OCI-LY7 (cell line): ENCODE measurements at regions not wholly inside any gene's neighbourhood (a gene's known extent, or its start where the extent isn't known, plus 50 kb on each side); places are given as distances from the start of the nearest gene placed in this dataset.

Experiments
- BruUV-seq: library from RNA; stranded (reverse); fragments of 400-500 nt; replicated peaks from 2 replicates; lab custom pipeline; 2021; lab: Mats Ljungman, UMichigan
- CTCF ChIA-PET: fragments of 300-600 bp; sonication (Branson Sonifier 250); formaldehyde crosslinking; loops from one replicate; lab custom pipeline; 2022; ENCODE audit warnings: antibody characterized with exemption; ENCODE audit not compliant: unreplicated experiment; lab: Charles Lee
- POLR2A ChIA-PET: fragments of 300-600 bp; sonication (Branson Sonifier 250); formaldehyde crosslinking; loops from one replicate; lab custom pipeline; 2022; ENCODE audit warnings: antibody characterized with exemption; lab: Charles Lee
- DNase-seq: peaks from one replicate; pipeline ENCODE4 v3.0.0-alpha.2; 2015; ENCODE audit warnings: low spot score
- H2AFZ ChIP-seq: fragments of 200-600 bp; sonication (generic), shearing (Covaris generic); 2 replicates; pipeline ENCODE4 v1.6.1; 2014; ENCODE audit warnings: mild to moderate bottlenecking, antibody characterized with exemption, low read length, moderate library complexity
- H3K27ac ChIP-seq: fragments of 200-600 bp; sonication (generic); 2 replicates; pipeline ENCODE4 v1.5.1; 2014; ENCODE audit warnings: mixed run types, low read depth, mild to moderate bottlenecking, moderate library complexity, low read length, inconsistent platforms; ENCODE audit not compliant: poor library complexity, severe bottlenecking
- H3K36me3 ChIP-seq: fragments of 200-600 bp; sonication (generic); 2 replicates; pipeline ENCODE4 v1.6.1; 2014; ENCODE audit warnings: mild to moderate bottlenecking, antibody characterized with exemption, low read length, moderate library complexity, mixed read lengths; ENCODE audit not compliant: insufficient read depth
- H3K4me1 ChIP-seq: fragments of 200-600 bp; sonication (generic); 2 replicates; pipeline ENCODE4 v1.5.1; 2014; ENCODE audit warnings: mild to moderate bottlenecking, low read length; ENCODE audit not compliant: insufficient read depth, poor library complexity, severe bottlenecking
- H3K4me2 ChIP-seq: fragments of 200-600 bp; sonication (generic); 2 replicates; pipeline ENCODE4 v1.6.1; 2014; ENCODE audit warnings: mild to moderate bottlenecking, low read length
- H3K4me3 ChIP-seq: fragments of 200-600 bp; sonication (generic); 2 replicates; pipeline ENCODE4 v1.5.1; 2014; ENCODE audit warnings: mild to moderate bottlenecking, low read depth, low read length; ENCODE audit not compliant: poor library complexity, severe bottlenecking
- H3K79me2 ChIP-seq: fragments of 200-600 bp; sonication (generic); 2 replicates; pipeline ENCODE4 v1.6.1; 2016; ENCODE audit warnings: low read depth, mild to moderate bottlenecking, low read length, moderate library complexity, mixed read lengths; ENCODE audit not compliant: insufficient read depth
- H3K9me2 ChIP-seq: fragments of 200-600 bp; sonication (generic); 2 replicates; pipeline ENCODE4 v1.6.1; 2016; ENCODE audit warnings: mild to moderate bottlenecking, low read length, mixed read lengths; ENCODE audit not compliant: insufficient read depth
- H3K9me3 ChIP-seq: fragments of 200-600 bp; sonication (generic); 2 replicates; pipeline ENCODE4 v1.6.1; 2014; ENCODE audit warnings: mild to moderate bottlenecking, mixed run types, low read length, mixed read lengths
- H4K20me1 ChIP-seq: fragments of 200-600 bp; sonication (generic); 2 replicates; pipeline ENCODE4 v1.6.1; 2014; ENCODE audit warnings: mild to moderate bottlenecking, antibody characterized with exemption, low read length, moderate library complexity, mixed read lengths; ENCODE audit not compliant: insufficient read depth
- CTCF ChIP-seq: fragments of 200-600 bp; sonication (generic); conservative IDR thresholded peaks from 2 replicates; pipeline ENCODE4 v1.5.1; 2014; ENCODE audit warnings: mild to moderate bottlenecking, antibody characterized with exemption, low read length, moderate library complexity, mixed read lengths
- EZH2phosphoT487 ChIP-seq: fragments of 200-600 bp; sonication (generic); IDR thresholded peaks from 2 replicates; pipeline ENCODE4 v1.6.1; 2018; ENCODE audit warnings: low read depth, borderline replicate concordance, mild to moderate bottlenecking, mixed run types, antibody characterized with exemption, low read length, moderate library complexity, mixed read lengths
- intact Hi-C: fragments of 100-400 bp; cut with micrococcal nuclease; formaldehyde crosslinking; loops from one replicate; pipeline ENCODE4 v1.10.0; 2022; ENCODE audit not compliant: unreplicated experiment

GRCh38 chr9:86765746-86766430 lies 181.4 kb downstream of the GAS1 start:
- DNase-seq: no peak
- no peaks in the 10 kb centered on the region for H3K9me2 ChIP-seq
- H2AFZ ChIP-seq: no peak overlapping the region
- no peaks in the 10 kb centered on the region for H3K4me1 ChIP-seq
- no peak overlapping the region for H3K4me2 ChIP-seq
- no TSS peak for BruUV-seq
- H3K36me3 ChIP-seq: no peaks in the 10 kb centered on the region
- no peak overlapping the region for H3K27ac ChIP-seq
- ChIA-PET POLR2A (interaction anchor here (1.1 kb wide), 1 partner anchor 10 kb away, joined by 3 read pairs; no protein-coding TSS in a partner anchor), CTCF (no interaction called here)
- H3K4me3 ChIP-seq: no peak overlapping the region
- H4K20me1 ChIP-seq: no peaks in the 10 kb centered on the region
- H3K9me3 ChIP-seq: no peaks in the 10 kb centered on the region
- intact Hi-C loops: no loop called here
- H3K79me2 ChIP-seq: no peaks in the 10 kb centered on the region
- TF ChIP-seq EZH2phosphoT487 (no peak), CTCF (no peak)

- Histone ChIP-seq H3K36me3 (no peaks in the 10 kb centered on the region), H3K9me2 (no peaks in the 10 kb centered on the region), H3K4me3 (no peak overlapping the region), H3K27ac (no peak overlapping the region), H3K4me1 (no peaks in the 10 kb centered on the region), H3K9me3 (no peaks in the 10 kb centered on the region), H4K20me1 (no peaks in the 10 kb centered on the region), H3K79me2 (no peaks in the 10 kb centered on the region), H2AFZ (no peak overlapping the region), H3K4me2 (no peak overlapping the region)
- no peak for TF ChIP-seq EZH2phosphoT487
- no peak for TF ChIP-seq CTCF
- no peak for DNase-seq
- intact Hi-C loops: no loop called here
- BruUV-seq: no TSS peak
- CTCF ChIA-PET: no interaction called here
- POLR2A ChIA-PET: no interaction called here
These were observed 182.5 kb downstream of the GAS1 start for GRCh38 chr9:86764671-86765343.

GRCh38 chr9:86764221-86764624 lies 183.1 kb downstream of the GAS1 start:
- POLR2A ChIA-PET: no interaction called here
- DNase-seq: no peak
- Histone ChIP-seq H3K79me2 (no peaks in the 10 kb centered on the region), H3K4me1 (no peaks in the 10 kb centered on the region), H3K4me2 (no peak overlapping the region), H3K9me3 (no peaks in the 10 kb centered on the region), H3K27ac (no peak overlapping the region), H4K20me1 (no peaks in the 10 kb centered on the region), H3K4me3 (no peak overlapping the region), H3K9me2 (no peaks in the 10 kb centered on the region), H3K36me3 (no peaks in the 10 kb centered on the region), H2AFZ (no peak overlapping the region)
- no TSS peak for BruUV-seq
- CTCF ChIA-PET: no interaction called here
- no peak for TF ChIP-seq EZH2phosphoT487
- no peak for TF ChIP-seq CTCF
- intact Hi-C loops: no loop called here
